Activated T-cell treated with anti-CD3 and anti-CD28 coated beads, Interleukin-2, amount 50 U/mL, for 48 hours (primary cell): ENCODE measurements at regions not wholly inside any gene's neighbourhood (a gene's known extent, or its start where the extent isn't known, plus 50 kb on each side); places are given as distances from the start of the nearest gene placed in this dataset.
"Not testable (repeated sequence)": the region's sequence is repeated elsewhere in the genome, so short reads cannot be mapped to it uniquely, and the experiment has no call there.

Experiments
- DNase-seq, 2 experiments: peaks; one replicate each; pipeline ENCODE4 v3.0.0-alpha.2; 2020

- DNase-seq, result no peak
Observed at GRCh38 chr3:153762411-153763235, 358.6 kb upstream of the ARHGEF26 start.

GRCh38 chr3:153767601-153768560 lies 353.3 kb upstream of the ARHGEF26 start:
- DNase-seq, result no peak

- peak; percentile 41 to 43 for DNase-seq
Observed at GRCh38 chr3:153768561-153769469, 352.4 kb upstream of the ARHGEF26 start.

GRCh38 chr3:153783106-153783505 lies 338.1 kb upstream of the ARHGEF26 start:
- no peak for DNase-seq

- no peak for DNase-seq
Observed at GRCh38 chr3:153783741-153784480, 337.3 kb upstream of the ARHGEF26 start.

- no peak for DNase-seq
Observed at GRCh38 chr3:153785901-153786300, 335.3 kb upstream of the ARHGEF26 start.

GRCh38 chr3:153789380-153789779 lies 331.8 kb upstream of the ARHGEF26 start:
- DNase-seq, result no peak

- not testable (repeated sequence) for DNase-seq
Observed at GRCh38 chr3:153797056-153797455, 324.1 kb upstream of the ARHGEF26 start.

- no peak for DNase-seq
Observed at GRCh38 chr3:153809097-153809496, 312.1 kb upstream of the ARHGEF26 start.

- DNase-seq, result no peak
Observed at GRCh38 chr3:153818338-153818737, 302.9 kb upstream of the ARHGEF26 start.

- no peak for DNase-seq
Observed at GRCh38 chr3:153820035-153820434, 301.2 kb upstream of the ARHGEF26 start.

GRCh38 chr3:153828346-153828745 lies 292.8 kb upstream of the ARHGEF26 start:
- DNase-seq, result not testable (repeated sequence)

- DNase-seq, result no peak
Observed at GRCh38 chr3:153829606-153830170, 291.5 kb upstream of the ARHGEF26 start.

GRCh38 chr3:153830552-153830951 lies 290.6 kb upstream of the ARHGEF26 start:
- no peak for DNase-seq

GRCh38 chr3:153835540-153835939 lies 285.6 kb upstream of the ARHGEF26 start:
- DNase-seq, result no peak

- DNase-seq, result no peak
Observed at GRCh38 chr3:153840487-153840886, 280.7 kb upstream of the ARHGEF26 start.

- no peak for DNase-seq
Observed at GRCh38 chr3:153843994-153844393, 277.2 kb upstream of the ARHGEF26 start.

- no peak for DNase-seq
Observed at GRCh38 chr3:153845311-153845710, 275.9 kb upstream of the ARHGEF26 start.

- no peak for DNase-seq
Observed at GRCh38 chr3:153848702-153849101, 272.5 kb upstream of the ARHGEF26 start.

- no peak for DNase-seq
Observed at GRCh38 chr3:153852355-153852754, 268.8 kb upstream of the ARHGEF26 start.

GRCh38 chr3:153853163-153853562 lies 268.0 kb upstream of the ARHGEF26 start:
- no peak for DNase-seq
